HG03558 (cell line): ENCODE measurements at regions not wholly inside any gene's neighbourhood (a gene's known extent, or its start where the extent isn't known, plus 50 kb on each side); places are given as distances from the start of the nearest gene placed in this dataset.
"Not testable (repeated sequence)": the region's sequence is repeated elsewhere in the genome, so short reads cannot be mapped to it uniquely, and the experiment has no call there.

ENCODE experiments used
- ATAC-seq: cut with Tn5 transposase; IDR thresholded peaks from one replicate; pipeline ENCODE4 v1.9.1; 2021; ENCODE audit warnings: moderate number of reproducible peaks; ENCODE audit not compliant: unreplicated experiment; ENCODE audit errors: extremely low read depth

- ATAC-seq, result not testable (repeated sequence)
Observed at GRCh38 chr10:64441872-64442271, 920.7 kb downstream of the REEP3 start.

GRCh38 chr10:64444163-64444562 is 923.0 kb downstream of the REEP3 start:
- no peak for ATAC-seq

- ATAC-seq, result no peak
Observed at GRCh38 chr10:64444564-64444963, 923.4 kb downstream of the REEP3 start.

DNA sequence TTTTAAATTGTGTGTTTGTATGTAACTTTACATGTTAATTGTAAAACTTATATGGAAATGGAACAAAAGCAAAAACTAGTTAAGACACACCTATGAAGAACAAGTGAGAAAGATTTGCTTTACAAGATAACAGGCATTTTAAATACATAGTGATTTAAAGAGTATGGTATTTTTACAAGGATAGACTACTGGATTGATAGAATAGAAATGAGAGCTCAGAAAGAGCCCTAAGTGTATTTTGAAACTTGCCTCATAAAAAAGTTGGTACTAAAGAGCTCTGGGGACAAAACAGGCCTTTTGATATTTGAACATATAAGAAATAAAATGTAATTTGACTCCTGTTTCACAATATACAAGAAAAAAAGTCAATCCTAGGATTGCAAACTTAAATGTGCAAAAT is 928.4 kb downstream of the REEP3 start:
- ATAC-seq, result no peak

DNA sequence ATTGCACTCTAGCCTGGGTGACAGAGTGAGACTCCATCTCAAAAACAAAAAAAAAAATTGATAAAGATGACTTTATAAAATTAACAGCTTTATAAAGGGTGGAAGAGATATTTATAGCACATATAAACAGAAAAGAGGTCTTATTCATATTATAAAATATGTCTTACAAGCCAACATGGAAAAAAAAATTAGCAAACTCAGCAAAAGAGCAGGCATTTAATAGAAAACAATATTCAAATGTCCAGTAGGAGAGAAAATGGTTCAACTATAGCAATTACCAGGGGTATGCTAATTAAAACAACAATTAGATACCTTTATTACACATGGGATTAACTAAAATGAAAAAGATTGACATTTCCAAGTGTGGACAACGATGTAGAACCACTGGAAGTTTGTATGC is 929.1 kb downstream of the REEP3 start:
- ATAC-seq, result no peak

GRCh38 chr10:64454962-64455361 is 933.8 kb downstream of the REEP3 start:
- ATAC-seq, result no peak

- no peak for ATAC-seq
Observed at GRCh38 chr10:64458306-64458705, 937.1 kb downstream of the REEP3 start.

DNA sequence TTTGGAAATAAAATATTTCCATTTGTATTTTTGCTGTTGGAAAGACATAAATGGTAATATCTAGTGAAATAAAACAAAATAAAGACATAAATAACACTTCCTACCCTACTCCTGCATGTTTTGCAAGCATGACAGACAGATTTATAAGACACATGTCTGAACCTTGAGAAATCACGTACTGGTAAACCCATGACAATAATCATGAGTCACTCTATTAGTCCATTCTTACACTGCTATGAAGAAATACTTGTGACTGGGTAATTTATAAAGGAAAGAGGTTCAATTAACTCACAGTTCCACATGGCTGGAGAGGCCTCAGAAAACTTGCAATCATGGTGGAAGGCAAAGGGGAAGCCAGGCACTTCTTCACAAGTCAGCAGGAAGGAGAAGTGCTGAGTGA is 942.2 kb downstream of the REEP3 start:
- no peak for ATAC-seq

GRCh38 chr10:64465653-64466052 is 944.5 kb downstream of the REEP3 start:
- ATAC-seq, result no peak

DNA sequence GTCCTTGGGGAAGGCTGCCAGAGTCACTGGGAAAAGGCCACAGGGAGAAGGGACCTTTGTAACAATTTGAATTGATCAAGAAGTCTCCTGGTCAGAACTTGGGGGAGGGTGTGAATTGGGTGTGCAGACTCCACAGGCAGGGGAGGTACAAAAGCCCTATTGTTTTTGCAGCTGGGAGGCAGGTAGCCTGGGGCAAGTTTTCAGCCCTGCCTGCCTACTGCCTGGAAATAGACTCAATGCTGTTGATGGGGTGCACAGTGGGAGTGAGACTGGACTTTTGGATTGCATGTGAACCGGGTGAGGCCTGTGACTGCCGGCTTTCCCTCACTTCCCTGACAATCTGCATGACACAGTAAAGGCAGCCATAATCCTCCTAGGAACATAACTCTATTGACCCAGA is 947.0 kb downstream of the REEP3 start:
- ATAC-seq, result no peak

- ATAC-seq, result no peak
Observed at GRCh38 chr10:64476506-64476905, 955.3 kb downstream of the REEP3 start.

- no peak for ATAC-seq
Observed at GRCh38 chr10:64477791-64478190, 956.6 kb downstream of the REEP3 start.

DNA sequence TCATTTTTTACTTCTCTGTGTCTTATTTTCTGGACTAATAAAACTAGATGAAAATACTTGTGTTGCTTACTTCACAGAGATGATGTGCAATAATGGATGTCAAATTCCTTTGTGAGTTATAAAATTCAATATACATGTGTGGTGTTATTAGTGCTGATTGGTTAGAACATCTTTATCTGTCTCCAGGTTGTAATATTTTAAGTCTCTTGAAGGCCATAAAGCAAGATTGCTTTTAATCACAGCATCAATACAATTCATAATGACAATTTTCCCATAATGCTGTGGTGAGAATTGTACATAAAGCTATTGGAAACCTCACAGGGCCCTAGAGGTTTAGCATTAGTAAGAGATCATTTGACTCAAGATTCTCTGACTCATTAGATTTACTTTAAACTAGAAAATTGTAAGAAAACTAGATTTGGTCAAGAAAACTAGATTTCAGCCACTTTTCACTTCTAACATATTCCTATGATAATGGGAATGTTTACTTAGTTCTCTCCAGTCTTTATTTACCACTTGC is 963.7 kb downstream of the REEP3 start:
- no peak for ATAC-seq

GRCh38 chr10:64486149-64486548 is 964.9 kb downstream of the REEP3 start:
- no peak for ATAC-seq

DNA sequence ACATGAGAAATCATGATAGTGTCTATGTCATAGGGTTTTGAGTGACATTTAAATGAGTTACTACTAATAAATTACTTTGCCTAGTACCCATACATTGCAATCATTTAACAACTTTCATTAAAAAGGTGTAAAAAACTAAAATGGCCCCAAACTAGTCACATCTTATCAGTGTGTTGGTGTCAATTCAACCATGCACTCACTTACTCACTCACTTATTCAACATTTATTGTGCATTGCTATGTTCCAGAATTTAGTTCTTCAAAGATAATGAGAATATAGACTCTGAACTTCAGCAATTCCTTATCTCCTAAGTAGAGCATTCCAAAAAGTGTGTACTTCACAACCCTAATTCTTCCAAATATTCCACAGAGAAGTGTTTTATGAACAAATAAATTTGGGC is 965.7 kb downstream of the REEP3 start:
- no peak for ATAC-seq

DNA sequence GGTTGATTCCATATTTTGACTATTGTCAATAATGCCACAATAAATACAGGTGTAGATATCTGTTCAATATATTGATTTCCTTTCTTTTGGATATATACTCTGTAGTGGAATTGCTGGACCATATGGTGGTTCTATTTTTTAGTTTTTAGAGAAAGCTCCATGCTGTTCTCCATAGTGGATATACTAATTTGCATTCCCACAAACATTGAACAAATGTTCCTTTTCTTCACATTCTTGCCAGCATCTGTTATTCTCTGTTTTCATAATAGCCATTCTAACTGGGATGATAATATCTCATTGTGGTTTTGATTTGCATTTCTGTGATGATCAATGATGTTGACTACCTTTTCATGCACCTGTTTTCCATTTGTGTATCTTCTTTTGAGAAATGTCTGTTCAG is 973.7 kb downstream of the REEP3 start:
- no peak for ATAC-seq

GRCh38 chr10:64497306-64497705 is 976.1 kb downstream of the REEP3 start:
- no peak for ATAC-seq

DNA sequence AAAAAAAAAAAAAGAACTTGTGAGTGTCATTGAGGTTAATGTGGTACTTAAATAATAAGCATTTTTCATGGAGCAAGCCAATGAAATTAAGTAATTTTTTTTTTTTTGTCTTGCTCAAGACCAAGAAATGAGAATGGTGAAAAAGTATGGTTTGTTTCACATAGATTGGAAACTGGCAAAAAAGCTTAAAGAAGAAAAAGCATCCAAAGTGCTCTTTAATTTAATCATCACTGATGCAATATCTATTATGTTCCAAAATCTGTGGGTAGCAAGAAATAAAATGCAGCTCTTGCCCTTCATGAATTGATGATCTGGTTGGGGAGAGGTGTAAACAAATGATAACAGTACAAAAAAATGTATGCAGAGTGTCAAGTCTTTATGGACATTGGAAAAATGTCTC is 980.6 kb downstream of the REEP3 start:
- no peak for ATAC-seq

GRCh38 chr10:64502936-64503335 is 981.7 kb downstream of the REEP3 start:
- no peak for ATAC-seq

GRCh38 chr10:64503429-64503828 is 982.2 kb downstream of the REEP3 start:
- ATAC-seq, result no peak

DNA sequence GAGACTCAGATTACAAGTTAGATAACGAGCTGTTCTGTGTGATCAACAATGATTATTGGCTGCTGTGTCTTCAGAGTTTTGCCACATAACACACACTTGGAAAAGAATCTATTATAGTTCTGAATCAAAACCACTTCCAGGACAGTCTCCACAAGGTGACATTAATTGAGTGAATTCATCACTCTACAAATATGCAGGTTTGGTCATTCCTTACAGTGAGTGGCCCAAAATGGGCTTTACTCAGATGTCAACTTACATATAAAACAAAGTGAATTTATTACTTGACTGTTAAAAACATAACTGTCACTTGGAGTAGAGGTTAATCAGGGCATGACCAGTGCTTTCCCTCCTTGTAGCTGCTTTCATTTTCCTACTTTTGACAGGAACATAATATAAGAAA is 984.3 kb downstream of the REEP3 start:
- ATAC-seq, result no peak

DNA sequence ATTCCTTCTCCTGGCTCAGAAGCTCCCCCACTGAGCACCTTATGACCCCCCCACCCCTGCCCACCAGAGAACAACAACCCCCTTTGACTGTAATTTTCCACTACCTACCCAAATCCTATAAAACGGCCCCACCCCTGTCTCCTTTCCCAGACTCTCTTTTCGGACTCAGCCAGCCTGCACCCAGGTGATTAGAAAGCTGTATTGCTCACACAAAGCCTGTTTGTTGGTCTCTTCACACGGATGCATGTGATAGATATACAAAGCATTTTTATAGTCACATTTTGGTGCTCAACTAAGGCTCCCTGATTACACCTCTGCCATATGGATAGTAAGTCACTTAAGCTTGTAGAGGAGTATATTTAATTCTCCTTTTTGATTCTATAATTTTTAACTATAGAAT is 985.8 kb downstream of the REEP3 start:
- no peak for ATAC-seq

DNA sequence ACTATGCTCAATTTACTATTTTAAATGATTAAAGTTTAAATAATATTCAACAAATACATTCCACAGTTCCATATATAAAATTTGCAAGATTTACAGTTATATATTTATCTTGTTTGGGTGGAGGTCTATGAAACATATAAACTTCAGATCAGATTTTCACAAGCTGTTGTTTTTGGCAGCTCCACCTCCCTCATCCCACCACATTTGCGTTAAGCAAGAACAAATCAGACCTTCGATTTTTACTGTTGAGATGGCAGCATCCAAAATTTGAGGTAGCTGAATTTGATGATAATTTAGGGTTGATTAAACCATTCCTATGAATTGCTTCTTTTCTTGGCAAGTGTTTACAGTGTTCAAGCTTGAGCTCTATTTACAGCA is 986.4 kb downstream of the REEP3 start:
- ATAC-seq, result no peak
